ENCODE measurements at regions not wholly inside any gene's neighbourhood (a gene's known extent, or its start where the extent isn't known, plus 50 kb on each side); places are given as distances from the start of the nearest gene placed in this dataset.

DNA sequence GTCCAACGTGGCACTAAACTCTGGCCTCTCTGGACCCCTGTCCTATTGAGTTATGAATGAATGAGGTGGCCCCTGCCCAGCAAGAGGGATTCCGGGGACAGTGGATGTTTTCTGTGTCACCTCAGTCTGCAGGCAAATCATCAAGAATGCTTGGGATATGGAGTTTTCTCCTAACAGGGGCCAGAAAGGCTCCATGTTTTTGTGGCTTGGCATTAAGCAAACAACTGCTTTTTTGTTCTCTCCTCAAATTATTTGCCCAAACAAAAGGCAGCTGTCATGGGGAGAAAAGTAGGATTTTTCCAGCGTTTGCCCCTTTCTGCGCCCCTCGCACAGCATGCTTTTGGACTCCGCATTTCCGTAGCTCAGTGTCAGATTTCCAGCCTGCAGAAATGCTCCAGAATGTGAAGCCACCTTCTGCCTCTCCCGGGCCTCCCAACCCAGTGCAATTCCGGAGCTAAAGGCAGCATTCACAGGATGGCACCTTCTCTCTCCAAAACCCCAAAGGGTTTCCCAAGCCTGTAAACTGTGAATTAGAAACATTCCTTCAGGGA lies 553.3 kb downstream of the CCDC171 start:
- DNase-seq = no peak
- no peaks in the 10 kb centered on the region for H3K36me3 Mint-ChIP-seq (ENCODE audit: insufficient read depth in 1 of 3, low read depth in 3 of 3)
- no peak overlapping the region for H3K18ac ChIP-seq (ENCODE audit: insufficient read length, low read depth, low read length)
- no peaks in the 10 kb centered on the region for H3K9me3 ChIP-seq (ENCODE audit: control insufficient read depth, low read depth, low read length)
- H3K27ac ChIP-seq (ENCODE audit: insufficient read length, low read depth, low read length) = no peak overlapping the region
- H2BK12ac ChIP-seq (ENCODE audit: insufficient read length, low read depth, low read length) = no peak overlapping the region
- no CpG with 5 or more reads among the region's 9 CpGs for WGBS (ENCODE audit: extremely low coverage, insufficient read length, low lambda C conversion rate)
- no peaks in the 10 kb centered on the region for H3K23me2 ChIP-seq (ENCODE audit: insufficient read length, low read depth, low read length, poor library complexity, severe bottlenecking)
- no peak overlapping the region for H2BK5ac ChIP-seq (ENCODE audit: insufficient read length, low read length)
- no peak overlapping the region for H4K5ac ChIP-seq (ENCODE audit: insufficient read length, low read depth, low read length)
- H4K20me1 ChIP-seq (ENCODE audit: control insufficient read depth, insufficient read depth, insufficient read length) = no peaks in the 10 kb centered on the region
- no peaks in the 10 kb centered on the region for H3K79me2 ChIP-seq (ENCODE audit: insufficient read depth, low read length)
- peak overlapping the region in 2 of 3 experiments; percentile 40 to 74; a peak in 2 of 7 replicates for H3K27ac Mint-ChIP-seq
- no peak overlapping the region for H3K14ac ChIP-seq (ENCODE audit: insufficient read depth, low read length)
- peaks cover 3% of the 10 kb centered on the region for H3K27me3 Mint-ChIP-seq (ENCODE audit: low read depth)
- no peak overlapping the region for H3K56ac ChIP-seq (ENCODE audit: insufficient read length, low read depth, low read length)
- no peaks in the 10 kb centered on the region for H3K27me3 ChIP-seq (ENCODE audit: insufficient read depth, low read length)
- TF ChIP-seq, protein P1, sequence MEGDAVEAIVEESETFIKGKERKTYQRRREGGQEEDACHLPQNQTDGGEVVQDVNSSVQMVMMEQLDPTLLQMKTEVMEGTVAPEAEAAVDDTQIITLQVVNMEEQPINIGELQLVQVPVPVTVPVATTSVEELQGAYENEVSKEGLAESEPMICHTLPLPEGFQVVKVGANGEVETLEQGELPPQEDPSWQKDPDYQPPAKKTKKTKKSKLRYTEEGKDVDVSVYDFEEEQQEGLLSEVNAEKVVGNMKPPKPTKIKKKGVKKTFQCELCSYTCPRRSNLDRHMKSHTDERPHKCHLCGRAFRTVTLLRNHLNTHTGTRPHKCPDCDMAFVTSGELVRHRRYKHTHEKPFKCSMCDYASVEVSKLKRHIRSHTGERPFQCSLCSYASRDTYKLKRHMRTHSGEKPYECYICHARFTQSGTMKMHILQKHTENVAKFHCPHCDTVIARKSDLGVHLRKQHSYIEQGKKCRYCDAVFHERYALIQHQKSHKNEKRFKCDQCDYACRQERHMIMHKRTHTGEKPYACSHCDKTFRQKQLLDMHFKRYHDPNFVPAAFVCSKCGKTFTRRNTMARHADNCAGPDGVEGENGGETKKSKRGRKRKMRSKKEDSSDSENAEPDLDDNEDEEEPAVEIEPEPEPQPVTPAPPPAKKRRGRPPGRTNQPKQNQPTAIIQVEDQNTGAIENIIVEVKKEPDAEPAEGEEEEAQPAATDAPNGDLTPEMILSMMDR (conservative IDR thresholded peaks at IDR 0.05) = no peak
- H3K4ac ChIP-seq (ENCODE audit: low read depth, low read length) = no peak overlapping the region
- H3T11ph ChIP-seq (ENCODE audit: low read length) = no peak overlapping the region
- no peak overlapping the region for H4K91ac ChIP-seq (ENCODE audit: insufficient read length, low read depth, low read length)
- no peak overlapping the region for H2AK5ac ChIP-seq (ENCODE audit: insufficient read length, low read length)
- H3K9ac ChIP-seq (ENCODE audit: extremely low read depth, insufficient read length, low read length) = no peak overlapping the region
- H4K8ac ChIP-seq (replicated peaks; ENCODE audit: insufficient read length, low read depth, low read length) = no peak overlapping the region
- H3K9me3 Mint-ChIP-seq = no peaks in the 10 kb centered on the region
- no peak overlapping the region for H2AFZ ChIP-seq (ENCODE audit: low read length)
- no peak overlapping the region for H3K23ac ChIP-seq (ENCODE audit: insufficient read length, low read depth, low read length)
- H3K4me2 ChIP-seq (ENCODE audit: insufficient read depth, insufficient read length, low read length) = no peak overlapping the region
- H3K4me1 Mint-ChIP-seq = peaks cover 23 to 28% of the 10 kb centered on the region in 2 experiments
- no peak overlapping the region for H2BK15ac ChIP-seq (ENCODE audit: low read depth, low read length)
- H2BK120ac ChIP-seq (ENCODE audit: low read depth, low read length, poor library complexity, severe bottlenecking) = no peak overlapping the region
- H3K79me1 ChIP-seq (ENCODE audit: insufficient read depth, low read depth, low read length, poor library complexity, severe bottlenecking) = no peaks in the 10 kb centered on the region
- H3K4me1 ChIP-seq (ENCODE audit: insufficient read depth, low read length) = peaks cover 3% of the 10 kb centered on the region; the same call in 1 of the 2 replicates
- H3K4me3 Mint-ChIP-seq = no peak overlapping the region
- no peak overlapping the region for H2BK20ac ChIP-seq (ENCODE audit: low read depth, low read length, poor library complexity, severe bottlenecking)
